ENCODE measurements at regions not wholly inside any gene's neighbourhood (a gene's known extent, or its start where the extent isn't known, plus 50 kb on each side); places are given as distances from the start of the nearest gene placed in this dataset.

DNA sequence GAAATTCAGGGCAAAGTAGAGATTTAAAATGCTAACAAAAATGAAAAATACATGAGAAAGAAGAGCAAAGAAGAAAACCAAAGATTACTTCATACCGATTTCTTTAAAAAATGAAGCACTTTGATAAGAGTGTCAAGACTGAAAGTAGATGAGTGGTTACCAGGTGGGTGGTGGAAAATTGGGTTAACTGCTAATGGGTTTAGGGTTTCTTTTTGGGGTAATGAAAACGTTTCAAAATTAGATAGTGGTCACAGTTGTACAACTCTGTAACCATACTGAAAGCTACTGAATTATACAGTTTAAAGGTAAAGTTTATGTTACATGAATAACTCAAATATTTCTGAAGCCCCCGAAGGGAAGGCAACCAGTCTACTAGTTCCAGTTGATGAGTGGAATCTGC lies 179.4 kb downstream of the NDFIP2 start (continued):
- TF ChIP-seq, protein P1, sequence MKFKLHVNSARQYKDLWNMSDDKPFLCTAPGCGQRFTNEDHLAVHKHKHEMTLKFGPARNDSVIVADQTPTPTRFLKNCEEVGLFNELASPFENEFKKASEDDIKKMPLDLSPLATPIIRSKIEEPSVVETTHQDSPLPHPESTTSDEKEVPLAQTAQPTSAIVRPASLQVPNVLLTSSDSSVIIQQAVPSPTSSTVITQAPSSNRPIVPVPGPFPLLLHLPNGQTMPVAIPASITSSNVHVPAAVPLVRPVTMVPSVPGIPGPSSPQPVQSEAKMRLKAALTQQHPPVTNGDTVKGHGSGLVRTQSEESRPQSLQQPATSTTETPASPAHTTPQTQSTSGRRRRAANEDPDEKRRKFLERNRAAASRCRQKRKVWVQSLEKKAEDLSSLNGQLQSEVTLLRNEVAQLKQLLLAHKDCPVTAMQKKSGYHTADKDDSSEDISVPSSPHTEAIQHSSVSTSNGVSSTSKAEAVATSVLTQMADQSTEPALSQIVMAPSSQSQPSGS (IDR thresholded peaks at IDR 0.05; ENCODE audit: low read length), result no peak
- peak; percentile 81 for TF ChIP-seq DPF2 (IDR thresholded peaks at IDR 0.05)
- TF ChIP-seq HDAC2 (IDR thresholded peaks at IDR 0.05), result no peak
- TF ChIP-seq SMC3 (IDR thresholded peaks at IDR 0.05; ENCODE audit: borderline replicate concordance, low read length), result no peak
- TF ChIP-seq HDAC6 (IDR thresholded peaks at IDR 0.05; ENCODE audit: unreplicated experiment), result no peak
- no peak for TF ChIP-seq RCOR1 (conservative IDR thresholded peaks at IDR 0.05; ENCODE audit: low read depth, low read length)
- TF ChIP-seq ZBED1 (IDR thresholded peaks at IDR 0.05; ENCODE audit: borderline replicate concordance), result no peak
- TF ChIP-seq SPI1 (IDR thresholded peaks at IDR 0.05; ENCODE audit: borderline replicate concordance, insufficient read depth, low read depth, low read length), result no peak
- TF ChIP-seq NR2C2 (IDR thresholded peaks at IDR 0.05; ENCODE audit: borderline replicate concordance, control insufficient read depth, insufficient read length, low read depth), result no peak
- TF ChIP-seq, protein P2, sequence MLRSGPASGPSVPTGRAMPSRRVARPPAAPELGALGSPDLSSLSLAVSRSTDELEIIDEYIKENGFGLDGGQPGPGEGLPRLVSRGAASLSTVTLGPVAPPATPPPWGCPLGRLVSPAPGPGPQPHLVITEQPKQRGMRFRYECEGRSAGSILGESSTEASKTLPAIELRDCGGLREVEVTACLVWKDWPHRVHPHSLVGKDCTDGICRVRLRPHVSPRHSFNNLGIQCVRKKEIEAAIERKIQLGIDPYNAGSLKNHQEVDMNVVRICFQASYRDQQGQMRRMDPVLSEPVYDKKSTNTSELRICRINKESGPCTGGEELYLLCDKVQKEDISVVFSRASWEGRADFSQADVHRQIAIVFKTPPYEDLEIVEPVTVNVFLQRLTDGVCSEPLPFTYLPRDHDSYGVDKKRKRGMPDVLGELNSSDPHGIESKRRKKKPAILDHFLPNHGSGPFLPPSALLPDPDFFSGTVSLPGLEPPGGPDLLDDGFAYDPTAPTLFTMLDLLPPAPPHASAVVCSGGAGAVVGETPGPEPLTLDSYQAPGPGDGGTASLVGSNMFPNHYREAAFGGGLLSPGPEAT (IDR thresholded peaks at IDR 0.05; ENCODE audit: low read depth), result peak; percentile 61; the same call in 1 of the 2 replicates
- TF ChIP-seq, protein P3, sequence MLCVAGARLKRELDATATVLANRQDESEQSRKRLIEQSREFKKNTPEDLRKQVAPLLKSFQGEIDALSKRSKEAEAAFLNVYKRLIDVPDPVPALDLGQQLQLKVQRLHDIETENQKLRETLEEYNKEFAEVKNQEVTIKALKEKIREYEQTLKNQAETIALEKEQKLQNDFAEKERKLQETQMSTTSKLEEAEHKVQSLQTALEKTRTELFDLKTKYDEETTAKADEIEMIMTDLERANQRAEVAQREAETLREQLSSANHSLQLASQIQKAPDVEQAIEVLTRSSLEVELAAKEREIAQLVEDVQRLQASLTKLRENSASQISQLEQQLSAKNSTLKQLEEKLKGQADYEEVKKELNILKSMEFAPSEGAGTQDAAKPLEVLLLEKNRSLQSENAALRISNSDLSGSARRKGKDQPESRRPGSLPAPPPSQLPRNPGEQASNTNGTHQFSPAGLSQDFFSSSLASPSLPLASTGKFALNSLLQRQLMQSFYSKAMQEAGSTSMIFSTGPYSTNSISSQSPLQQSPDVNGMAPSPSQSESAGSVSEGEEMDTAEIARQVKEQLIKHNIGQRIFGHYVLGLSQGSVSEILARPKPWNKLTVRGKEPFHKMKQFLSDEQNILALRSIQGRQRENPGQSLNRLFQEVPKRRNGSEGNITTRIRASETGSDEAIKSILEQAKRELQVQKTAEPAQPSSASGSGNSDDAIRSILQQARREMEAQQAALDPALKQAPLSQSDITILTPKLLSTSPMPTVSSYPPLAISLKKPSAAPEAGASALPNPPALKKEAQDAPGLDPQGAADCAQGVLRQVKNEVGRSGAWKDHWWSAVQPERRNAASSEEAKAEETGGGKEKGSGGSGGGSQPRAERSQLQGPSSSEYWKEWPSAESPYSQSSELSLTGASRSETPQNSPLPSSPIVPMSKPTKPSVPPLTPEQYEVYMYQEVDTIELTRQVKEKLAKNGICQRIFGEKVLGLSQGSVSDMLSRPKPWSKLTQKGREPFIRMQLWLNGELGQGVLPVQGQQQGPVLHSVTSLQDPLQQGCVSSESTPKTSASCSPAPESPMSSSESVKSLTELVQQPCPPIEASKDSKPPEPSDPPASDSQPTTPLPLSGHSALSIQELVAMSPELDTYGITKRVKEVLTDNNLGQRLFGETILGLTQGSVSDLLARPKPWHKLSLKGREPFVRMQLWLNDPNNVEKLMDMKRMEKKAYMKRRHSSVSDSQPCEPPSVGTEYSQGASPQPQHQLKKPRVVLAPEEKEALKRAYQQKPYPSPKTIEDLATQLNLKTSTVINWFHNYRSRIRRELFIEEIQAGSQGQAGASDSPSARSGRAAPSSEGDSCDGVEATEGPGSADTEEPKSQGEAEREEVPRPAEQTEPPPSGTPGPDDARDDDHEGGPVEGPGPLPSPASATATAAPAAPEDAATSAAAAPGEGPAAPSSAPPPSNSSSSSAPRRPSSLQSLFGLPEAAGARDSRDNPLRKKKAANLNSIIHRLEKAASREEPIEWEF (IDR thresholded peaks at IDR 0.05; ENCODE audit: insufficient replicate concordance, low read depth, low read length), result no peak
- TF ChIP-seq POLR2A (IDR thresholded peaks at IDR 0.05; ENCODE audit: low read depth, low read length), result no peak
- no peak for TF ChIP-seq ETV6 (conservative IDR thresholded peaks at IDR 0.05 in 1 of 2, IDR thresholded peaks at IDR 0.05 in 1 of 2; ENCODE audit: borderline replicate concordance in 1 of 2, low read depth in 1 of 2)
- TF ChIP-seq CBX3 (IDR thresholded peaks at IDR 0.05; ENCODE audit: borderline replicate concordance, low read depth), result no peak
- TF ChIP-seq, protein P4, sequence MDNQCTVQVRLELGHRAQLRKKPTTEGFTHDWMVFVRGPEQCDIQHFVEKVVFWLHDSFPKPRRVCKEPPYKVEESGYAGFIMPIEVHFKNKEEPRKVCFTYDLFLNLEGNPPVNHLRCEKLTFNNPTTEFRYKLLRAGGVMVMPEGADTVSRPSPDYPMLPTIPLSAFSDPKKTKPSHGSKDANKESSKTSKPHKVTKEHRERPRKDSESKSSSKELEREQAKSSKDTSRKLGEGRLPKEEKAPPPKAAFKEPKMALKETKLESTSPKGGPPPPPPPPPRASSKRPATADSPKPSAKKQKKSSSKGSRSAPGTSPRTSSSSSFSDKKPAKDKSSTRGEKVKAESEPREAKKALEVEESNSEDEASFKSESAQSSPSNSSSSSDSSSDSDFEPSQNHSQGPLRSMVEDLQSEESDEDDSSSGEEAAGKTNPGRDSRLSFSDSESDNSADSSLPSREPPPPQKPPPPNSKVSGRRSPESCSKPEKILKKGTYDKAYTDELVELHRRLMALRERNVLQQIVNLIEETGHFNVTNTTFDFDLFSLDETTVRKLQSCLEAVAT (IDR thresholded peaks at IDR 0.05), result peak; percentile 48; the same call in 1 of the 2 replicates
- TF ChIP-seq MTA2 (IDR thresholded peaks at IDR 0.05; ENCODE audit: low read depth), result peak; percentile 95
- no peak for TF ChIP-seq BRCA1 (IDR thresholded peaks at IDR 0.05; ENCODE audit: low read depth, low read length)
- peak; percentile 63; the same call in 1 of the 2 replicates for TF ChIP-seq ZNF217 (IDR thresholded peaks at IDR 0.05)
- TF ChIP-seq KLF5 (IDR thresholded peaks at IDR 0.05; ENCODE audit: partially characterized antibody), result no peak

Measured in GM12878 (cell line).